ENCODE measurements at regions not wholly inside any gene's neighbourhood (a gene's known extent, or its start where the extent isn't known, plus 50 kb on each side); places are given as distances from the start of the nearest gene placed in this dataset.
A peak's percentile ranks its signal among the peaks of the same experiment; 100 is the strongest.

- H3K4me3 ChIP-seq (ENCODE audit: low read length) = no peak overlapping the region
Observed at GRCh38 chr9:124198331-124198730, 59.4 kb upstream of the NEK6 start.

DNA sequence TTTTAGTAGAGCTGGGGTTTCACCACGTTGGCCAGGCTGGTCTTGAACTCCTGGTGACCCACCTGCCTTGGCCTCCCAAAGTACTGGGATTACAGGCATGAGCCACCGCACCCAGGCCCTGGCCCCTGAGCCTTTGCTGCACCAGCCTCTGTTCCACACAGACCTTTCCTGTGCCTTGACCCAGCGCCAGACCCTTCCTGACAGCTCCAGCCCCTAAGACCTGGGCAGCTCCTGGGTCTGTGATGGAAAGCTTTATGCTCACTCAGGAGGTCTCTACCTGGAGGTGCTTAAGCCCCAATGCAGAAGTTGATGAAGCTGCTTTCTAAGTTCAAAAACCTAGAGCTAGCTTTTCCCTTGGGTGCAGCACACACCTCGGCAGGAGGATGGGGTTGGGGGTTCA is 58.8 kb upstream of the NEK6 start:
- Mint-ChIP-seq H3K9me3 (peaks cover 4 to 7% of the 10 kb centered on the region in 2 donors), H3K27ac (peak overlapping the region in 1 of 2 donors; percentile 94), H3K4me3 (peak overlapping the region; percentile 61), H3K4me1 (peaks cover 52 to 54% of the 10 kb centered on the region in 2 donors), H3K36me3 (peaks cover 8% of the 10 kb centered on the region), H3K27me3 (ENCODE audit: low read depth in 2 of 2) (no peaks in the 10 kb centered on the region)
- Histone ChIP-seq H3K4me1 (ENCODE audit: control insufficient read depth, insufficient read depth, low read length) (peaks cover 70% of the 10 kb centered on the region), H3K4me3 (ENCODE audit: low read length) (no peak overlapping the region), H3K27ac (ENCODE audit: low read length) (no peak overlapping the region), H3K27me3 (ENCODE audit: control insufficient read depth, insufficient read depth, low read length) (no peaks in the 10 kb centered on the region), H3K36me3 (ENCODE audit: control insufficient read depth, insufficient read depth, low read length) (no peaks in the 10 kb centered on the region), H3K9me3 (ENCODE audit: control insufficient read depth, insufficient read depth, low read length) (no peaks in the 10 kb centered on the region)
- 90% methylated on average over 4 of the region's 4 CpGs for WGBS (ENCODE audit: insufficient coverage)
- intact Hi-C loops (cut with micrococcal nuclease) = no loop called here
- TF ChIP-seq CTCF (IDR thresholded peaks at IDR 0.05) = no peak
- DNase-seq = no peak
- no peak for ATAC-seq

More at GRCh38 chr9:124198331-124198730, 59.4 kb upstream of the NEK6 start:
- Mint-ChIP-seq H3K27me3 (ENCODE audit: low read depth in 2 of 2) (no peaks in the 10 kb centered on the region), H3K9me3 (peaks cover 4 to 7% of the 10 kb centered on the region in 2 donors), H3K4me1 (peaks cover 47 to 48% of the 10 kb centered on the region in 2 donors), H3K36me3 (peaks cover 8% of the 10 kb centered on the region), H3K27ac (peak overlapping the region; percentile 46 to 94), H3K4me3 (peak overlapping the region; percentile 61)
- H3K27ac ChIP-seq (ENCODE audit: low read length) = no peak overlapping the region
- H3K9me3 ChIP-seq (ENCODE audit: control insufficient read depth, insufficient read depth, low read length) = no peaks in the 10 kb centered on the region
- no peak for TF ChIP-seq CTCF (IDR thresholded peaks at IDR 0.05)
- H3K36me3 ChIP-seq (ENCODE audit: control insufficient read depth, insufficient read depth, low read length) = no peaks in the 10 kb centered on the region
- ATAC-seq (no peak), DNase-seq (no peak)
- H3K4me1 ChIP-seq (ENCODE audit: control insufficient read depth, insufficient read depth, low read length) = peaks cover 64% of the 10 kb centered on the region
- H3K27me3 ChIP-seq (ENCODE audit: control insufficient read depth, insufficient read depth, low read length) = no peaks in the 10 kb centered on the region
- WGBS (ENCODE audit: insufficient coverage) = 95% methylated on average over 4 of the region's 5 CpGs
- intact Hi-C loops (cut with micrococcal nuclease) = no loop called here

- Histone ChIP-seq H3K4me1 (ENCODE audit: control insufficient read depth, insufficient read depth, low read length) (peaks cover 70% of the 10 kb centered on the region), H3K27ac (ENCODE audit: low read length) (no peak overlapping the region), H3K27me3 (ENCODE audit: control insufficient read depth, insufficient read depth, low read length) (no peaks in the 10 kb centered on the region), H3K9me3 (ENCODE audit: control insufficient read depth, insufficient read depth, low read length) (no peaks in the 10 kb centered on the region), H3K4me3 (ENCODE audit: low read length) (no peak overlapping the region), H3K36me3 (ENCODE audit: control insufficient read depth, insufficient read depth, low read length) (no peaks in the 10 kb centered on the region)
- Mint-ChIP-seq H3K27me3 (ENCODE audit: low read depth in 2 of 2) (no peaks in the 10 kb centered on the region), H3K4me1 (peaks cover 54 to 56% of the 10 kb centered on the region in 2 donors), H3K36me3 (peaks cover 8% of the 10 kb centered on the region), H3K4me3 (no peak overlapping the region), H3K9me3 (peaks cover 4 to 7% of the 10 kb centered on the region in 2 donors), H3K27ac (no peak overlapping the region)
- DNase-seq = no peak
- no peak for ATAC-seq
- TF ChIP-seq CTCF (IDR thresholded peaks at IDR 0.05) = no peak
- WGBS (ENCODE audit: insufficient coverage) = 90% methylated on average over 3 of the region's 3 CpGs
- intact Hi-C loops (cut with micrococcal nuclease) = no loop called here
Observed at GRCh38 chr9:124199474-124199873, 58.3 kb upstream of the NEK6 start.

DNA sequence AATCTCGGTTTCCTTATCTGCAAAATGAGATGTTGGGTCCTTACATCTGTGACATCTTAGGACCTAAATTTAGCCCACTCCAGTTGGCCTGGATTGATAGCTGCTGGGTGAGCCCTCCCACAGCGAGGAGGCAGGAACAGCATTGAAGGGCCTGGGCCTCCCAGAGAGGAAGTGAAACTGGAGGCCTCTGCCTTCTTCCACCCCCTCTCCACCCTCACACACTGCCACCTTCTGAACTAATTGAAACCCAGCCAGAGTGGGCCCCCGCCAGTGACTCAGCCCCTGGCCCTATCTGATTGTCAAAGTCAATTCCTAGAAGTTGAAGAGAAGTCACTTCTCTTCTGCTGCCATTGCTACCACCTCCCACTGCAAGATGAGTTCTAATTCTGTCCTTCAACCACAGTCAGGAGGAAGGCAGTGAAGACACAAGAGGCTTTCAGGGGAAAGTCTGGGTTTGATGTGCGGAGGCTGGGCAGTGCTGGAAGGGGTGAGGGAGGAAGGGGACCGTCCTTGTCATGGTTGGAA is 55.2 kb upstream of the NEK6 start:
- peaks cover 78% of the 10 kb centered on the region for H3K4me1 ChIP-seq (ENCODE audit: control insufficient read depth, insufficient read depth, low read length)
- H3K36me3 ChIP-seq (ENCODE audit: control insufficient read depth, insufficient read depth, low read length) = no peaks in the 10 kb centered on the region
- no peak for TF ChIP-seq CTCF (IDR thresholded peaks at IDR 0.05)
- H3K4me3 ChIP-seq (ENCODE audit: low read length) = no peak overlapping the region
- DNase-seq = peak; percentile 44 to 60
- peak overlapping the region; percentile 61 for H3K27ac ChIP-seq (ENCODE audit: low read length)
- WGBS (ENCODE audit: insufficient coverage) = 6% methylated on average over 5 of the region's 5 CpGs
- peak; percentile 83 to 96 (median 87) for ATAC-seq
- Mint-ChIP-seq H3K4me1 (peaks cover 64 to 71% of the 10 kb centered on the region in 2 donors), H3K27ac (peak overlapping the region; percentile 79 to 92), H3K27me3 (ENCODE audit: low read depth in 2 of 2) (no peaks in the 10 kb centered on the region), H3K4me3 (peak overlapping the region; percentile 76), H3K9me3 (no peaks in the 10 kb centered on the region), H3K36me3 (no peaks in the 10 kb centered on the region)
- no peaks in the 10 kb centered on the region for H3K27me3 ChIP-seq (ENCODE audit: control insufficient read depth, insufficient read depth, low read length)
- intact Hi-C loops (cut with micrococcal nuclease) = loop anchor here (5.0 kb wide), 1 partner anchor 55 kb away; the partner anchor contains the start of gene NEK6
- no peaks in the 10 kb centered on the region for H3K9me3 ChIP-seq (ENCODE audit: control insufficient read depth, insufficient read depth, low read length)
